ENCODE measurements at regions not wholly inside any gene's neighbourhood (a gene's known extent, or its start where the extent isn't known, plus 50 kb on each side); places are given as distances from the start of the nearest gene placed in this dataset.

DNA sequence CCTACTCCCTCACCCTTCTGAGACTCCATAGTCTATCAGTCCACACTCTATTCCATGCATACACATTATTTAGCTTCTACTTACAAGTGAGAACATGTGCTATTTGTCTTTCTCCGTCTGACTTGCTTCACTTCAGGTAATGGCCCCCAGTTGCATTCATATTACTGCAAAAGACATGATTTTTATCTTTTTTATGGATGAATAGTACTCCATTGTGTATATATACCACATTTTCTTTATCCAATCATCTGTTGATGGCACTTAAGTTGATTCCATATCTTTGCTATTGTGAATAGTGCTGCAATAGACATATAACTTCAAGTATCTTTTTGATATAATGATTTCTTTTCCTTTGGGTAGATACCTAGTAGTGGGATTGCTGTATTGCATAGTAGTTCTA is 171.8 kb downstream of the DACT1 start:
- no peak for DNase-seq
- Histone ChIP-seq H3K9ac (ENCODE audit: extremely low read depth, low read length, poor library complexity, severe bottlenecking) (no peak overlapping the region), H3K27ac (ENCODE audit: low read depth, low read length) (no peak overlapping the region), H3K9me3 (ENCODE audit: control insufficient read depth, low read length) (peaks cover 3% of the 10 kb centered on the region), H3K4me1 (ENCODE audit: control insufficient read depth, insufficient read depth, low read length) (no peaks in the 10 kb centered on the region), H3K36me3 (ENCODE audit: control insufficient read depth, insufficient read depth, low read length) (no peaks in the 10 kb centered on the region), H3K27me3 (ENCODE audit: control insufficient read depth, insufficient read depth, low read length, poor library complexity, severe bottlenecking) (no peaks in the 10 kb centered on the region), H3K4me3 (ENCODE audit: low read length) (no peak overlapping the region)
- Mint-ChIP-seq H3K27me3 (ENCODE audit: insufficient read depth) (peaks cover 8% of the 10 kb centered on the region), H3K4me1 (peaks cover 25% of the 10 kb centered on the region), H3K27ac (no peak overlapping the region), H3K9me3 (no peaks in the 10 kb centered on the region), H3K4me3 (no peak overlapping the region), H3K36me3 (ENCODE audit: low read depth) (no peaks in the 10 kb centered on the region)
- TF ChIP-seq, protein P1, sequence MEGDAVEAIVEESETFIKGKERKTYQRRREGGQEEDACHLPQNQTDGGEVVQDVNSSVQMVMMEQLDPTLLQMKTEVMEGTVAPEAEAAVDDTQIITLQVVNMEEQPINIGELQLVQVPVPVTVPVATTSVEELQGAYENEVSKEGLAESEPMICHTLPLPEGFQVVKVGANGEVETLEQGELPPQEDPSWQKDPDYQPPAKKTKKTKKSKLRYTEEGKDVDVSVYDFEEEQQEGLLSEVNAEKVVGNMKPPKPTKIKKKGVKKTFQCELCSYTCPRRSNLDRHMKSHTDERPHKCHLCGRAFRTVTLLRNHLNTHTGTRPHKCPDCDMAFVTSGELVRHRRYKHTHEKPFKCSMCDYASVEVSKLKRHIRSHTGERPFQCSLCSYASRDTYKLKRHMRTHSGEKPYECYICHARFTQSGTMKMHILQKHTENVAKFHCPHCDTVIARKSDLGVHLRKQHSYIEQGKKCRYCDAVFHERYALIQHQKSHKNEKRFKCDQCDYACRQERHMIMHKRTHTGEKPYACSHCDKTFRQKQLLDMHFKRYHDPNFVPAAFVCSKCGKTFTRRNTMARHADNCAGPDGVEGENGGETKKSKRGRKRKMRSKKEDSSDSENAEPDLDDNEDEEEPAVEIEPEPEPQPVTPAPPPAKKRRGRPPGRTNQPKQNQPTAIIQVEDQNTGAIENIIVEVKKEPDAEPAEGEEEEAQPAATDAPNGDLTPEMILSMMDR (conservative IDR thresholded peaks at IDR 0.05): no peak
- 89 to 100% methylated on average over 1 of the region's 1 CpG for WGBS, 2 experiments (ENCODE audit: insufficient coverage in 1 of 2, insufficient read length in 1 of 2)

GRCh38 chr14:58812050-58812910 is 174.5 kb downstream of the DACT1 start:
- 27 to 55% methylated on average over 2 to 3 of the region's 3 CpGs for whole genome bisulfite sequencing, 2 experiments (ENCODE audit: insufficient coverage in 1 of 2, insufficient read length in 1 of 2)
- Histone ChIP-seq H3K4me3 (ENCODE audit: low read length) (peak overlapping the region; percentile 5), H3K9ac (ENCODE audit: extremely low read depth, low read length, poor library complexity, severe bottlenecking) (no peak overlapping the region), H3K27ac (ENCODE audit: low read depth, low read length) (no peak overlapping the region), H3K4me1 (ENCODE audit: control insufficient read depth, insufficient read depth, low read length) (no peaks in the 10 kb centered on the region), H3K9me3 (ENCODE audit: control insufficient read depth, low read length) (peaks cover 5% of the 10 kb centered on the region), H3K36me3 (ENCODE audit: control insufficient read depth, insufficient read depth, low read length) (no peaks in the 10 kb centered on the region), H3K27me3 (ENCODE audit: control insufficient read depth, insufficient read depth, low read length, poor library complexity, severe bottlenecking) (no peaks in the 10 kb centered on the region)
- H3K9me3 Mint-ChIP-seq: no peaks in the 10 kb centered on the region
- peak overlapping the region; percentile 59 for H3K27ac Mint-ChIP-seq
- H3K36me3 Mint-ChIP-seq (ENCODE audit: low read depth): no peaks in the 10 kb centered on the region
- H3K27me3 Mint-ChIP-seq (ENCODE audit: insufficient read depth): no peaks in the 10 kb centered on the region
- DNase-seq: peak; percentile 61
- TF ChIP-seq, protein P1 (conservative IDR thresholded peaks at IDR 0.05): no peak
- peaks cover 33% of the 10 kb centered on the region for H3K4me1 Mint-ChIP-seq
- no peak overlapping the region for H3K4me3 Mint-ChIP-seq

DNA sequence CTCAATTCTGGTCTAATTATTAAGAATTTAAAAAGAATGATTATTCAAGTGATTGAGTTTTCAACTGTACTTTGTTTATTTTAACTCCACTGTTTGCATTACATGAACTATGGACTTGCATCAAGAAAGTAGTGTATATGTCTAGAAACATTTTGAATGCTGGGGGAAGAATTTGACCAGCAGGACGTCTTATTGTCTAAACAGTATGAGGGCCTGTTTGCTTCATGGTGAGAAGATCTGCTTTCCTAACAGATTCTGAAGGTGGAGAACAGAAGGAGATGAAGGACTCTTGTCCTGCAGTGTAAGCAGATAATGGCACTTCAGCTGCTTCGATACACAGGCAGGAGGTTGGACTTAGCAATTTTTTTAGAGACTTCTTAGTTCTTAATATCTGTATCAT is 176.0 kb downstream of the DACT1 start:
- TF ChIP-seq, protein P1 (conservative IDR thresholded peaks at IDR 0.05): peak; percentile 12
- Mint-ChIP-seq H3K27me3 (ENCODE audit: insufficient read depth) (peaks cover 3% of the 10 kb centered on the region), H3K4me1 (peaks cover 33% of the 10 kb centered on the region), H3K9me3 (no peaks in the 10 kb centered on the region), H3K36me3 (ENCODE audit: low read depth) (no peaks in the 10 kb centered on the region), H3K4me3 (no peak overlapping the region), H3K27ac (no peak overlapping the region)
- WGBS, 2 experiments (ENCODE audit: insufficient coverage in 1 of 2, insufficient read length in 1 of 2): 81 to 88% methylated on average over 1 to 2 of the region's 2 CpGs
- Histone ChIP-seq H3K27ac (ENCODE audit: low read depth, low read length) (no peak overlapping the region), H3K36me3 (ENCODE audit: control insufficient read depth, insufficient read depth, low read length) (no peaks in the 10 kb centered on the region), H3K27me3 (ENCODE audit: control insufficient read depth, insufficient read depth, low read length, poor library complexity, severe bottlenecking) (no peaks in the 10 kb centered on the region), H3K4me3 (ENCODE audit: low read length) (no peak overlapping the region), H3K9ac (ENCODE audit: extremely low read depth, low read length, poor library complexity, severe bottlenecking) (no peak overlapping the region), H3K9me3 (ENCODE audit: control insufficient read depth, low read length) (peaks cover 5% of the 10 kb centered on the region), H3K4me1 (ENCODE audit: control insufficient read depth, insufficient read depth, low read length) (no peaks in the 10 kb centered on the region)
- no peak for DNase-seq

Measured in endodermal cell (in vitro differentiated cells).